ENCODE measurements at regions not wholly inside any gene's neighbourhood (a gene's known extent, or its start where the extent isn't known, plus 50 kb on each side); places are given as distances from the start of the nearest gene placed in this dataset.

- H3K4me3 Mint-ChIP-seq (ENCODE audit: unreplicated experiment) = no peak overlapping the region
- H3K27me3 Mint-ChIP-seq (ENCODE audit: unreplicated experiment) = no peaks in the 10 kb centered on the region
- H3K9me3 Mint-ChIP-seq (ENCODE audit: unreplicated experiment) = no peaks in the 10 kb centered on the region
- TF ChIP-seq CTCF (IDR thresholded peaks at IDR 0.05; ENCODE audit: unreplicated experiment) = no peak
- H3K4me1 Mint-ChIP-seq (ENCODE audit: unreplicated experiment) = no peaks in the 10 kb centered on the region
- H3K36me3 Mint-ChIP-seq (ENCODE audit: low read depth, unreplicated experiment) = no peaks in the 10 kb centered on the region
- H3K27ac Mint-ChIP-seq (ENCODE audit: unreplicated experiment) = no peak overlapping the region
- DNase-seq (ENCODE audit: low spot score) = no peak
Measured at GRCh38 chr4:148704291-148704690, 262.1 kb upstream of the NR3C2 start.

DNA sequence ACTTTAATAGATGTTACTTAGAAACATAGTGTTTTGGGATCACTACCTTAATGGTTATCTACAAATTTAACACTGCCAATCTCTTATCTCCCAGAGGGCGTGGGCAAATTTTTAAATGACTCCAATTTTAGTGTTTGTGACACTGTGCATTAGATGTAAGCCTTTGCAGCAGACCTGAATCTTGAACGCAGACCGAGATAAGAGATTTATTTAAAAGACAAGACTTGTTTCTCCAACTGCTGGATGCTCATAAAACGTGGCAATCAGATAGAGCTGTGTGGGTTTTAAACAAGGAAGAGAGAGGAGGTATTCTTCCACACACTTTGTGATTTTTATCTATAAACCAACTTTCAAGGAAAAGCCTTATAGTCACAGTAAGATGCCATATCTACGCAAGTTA is 252.5 kb upstream of the NR3C2 start:
- no peak overlapping the region for H3K27ac Mint-ChIP-seq (ENCODE audit: unreplicated experiment)

DNA sequence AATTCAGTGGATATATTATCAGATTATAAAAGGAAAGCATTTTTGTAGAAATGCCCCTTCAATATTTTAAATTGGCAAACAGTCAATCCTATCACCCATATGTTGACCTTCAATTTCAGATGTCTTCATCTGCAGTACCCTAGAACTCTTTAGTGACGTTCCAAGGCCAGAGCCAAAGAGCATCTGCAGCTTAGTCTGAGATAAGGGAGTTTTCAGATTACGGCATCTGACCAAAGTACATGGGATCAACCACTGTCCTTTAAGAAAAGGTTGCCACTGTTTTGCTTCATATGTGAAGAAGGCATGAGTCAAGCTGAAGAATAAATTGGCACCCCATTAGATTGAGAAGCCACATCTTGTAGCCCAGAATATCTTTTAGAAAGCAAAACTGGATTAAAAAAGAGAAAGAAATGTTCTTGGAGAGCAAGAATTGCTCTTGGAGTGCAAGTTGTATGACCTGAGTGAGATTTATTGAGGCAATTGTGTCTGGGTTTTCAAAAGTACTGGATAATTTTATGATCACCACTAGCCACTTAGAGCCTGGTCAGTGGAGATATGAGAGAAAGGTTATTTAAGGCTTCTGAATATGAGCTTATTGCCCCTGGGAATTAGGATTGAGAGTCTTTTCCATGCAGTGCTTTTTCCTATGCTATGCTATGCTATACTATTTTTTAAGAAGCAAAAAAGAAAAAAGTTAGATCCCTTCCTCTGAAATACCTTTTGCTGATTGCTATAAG is 251.9 kb upstream of the NR3C2 start:
- Mint-ChIP-seq H3K27me3 (ENCODE audit: unreplicated experiment) (no peaks in the 10 kb centered on the region), H3K9me3 (ENCODE audit: unreplicated experiment) (no peaks in the 10 kb centered on the region), H3K4me1 (ENCODE audit: unreplicated experiment) (no peaks in the 10 kb centered on the region), H3K4me3 (ENCODE audit: unreplicated experiment) (no peak overlapping the region), H3K27ac (ENCODE audit: unreplicated experiment) (no peak overlapping the region), H3K36me3 (ENCODE audit: low read depth, unreplicated experiment) (no peaks in the 10 kb centered on the region)
- no peak for TF ChIP-seq CTCF (IDR thresholded peaks at IDR 0.05; ENCODE audit: unreplicated experiment)
- no peak for DNase-seq (ENCODE audit: low spot score)

More for the DNA sequence above, 252.5 kb upstream of the NR3C2 start:
- H3K27me3 Mint-ChIP-seq (ENCODE audit: unreplicated experiment) = no peaks in the 10 kb centered on the region
- H3K4me1 Mint-ChIP-seq (ENCODE audit: unreplicated experiment) = no peaks in the 10 kb centered on the region
- no peaks in the 10 kb centered on the region for H3K36me3 Mint-ChIP-seq (ENCODE audit: low read depth, unreplicated experiment)
- H3K4me3 Mint-ChIP-seq (ENCODE audit: unreplicated experiment) = no peak overlapping the region
- TF ChIP-seq CTCF (IDR thresholded peaks at IDR 0.05; ENCODE audit: unreplicated experiment) = no peak
- H3K9me3 Mint-ChIP-seq (ENCODE audit: unreplicated experiment) = no peaks in the 10 kb centered on the region
- DNase-seq (ENCODE audit: low spot score) = no peak

- H3K9me3 Mint-ChIP-seq (ENCODE audit: unreplicated experiment) = no peaks in the 10 kb centered on the region
- no peaks in the 10 kb centered on the region for H3K36me3 Mint-ChIP-seq (ENCODE audit: low read depth, unreplicated experiment)
- H3K4me3 Mint-ChIP-seq (ENCODE audit: unreplicated experiment) = no peak overlapping the region
- H3K27me3 Mint-ChIP-seq (ENCODE audit: unreplicated experiment) = no peaks in the 10 kb centered on the region
- no peaks in the 10 kb centered on the region for H3K4me1 Mint-ChIP-seq (ENCODE audit: unreplicated experiment)
- H3K27ac Mint-ChIP-seq (ENCODE audit: unreplicated experiment) = no peak overlapping the region
- TF ChIP-seq CTCF (IDR thresholded peaks at IDR 0.05; ENCODE audit: unreplicated experiment) = no peak
- no peak for DNase-seq (ENCODE audit: low spot score)
Measured at GRCh38 chr4:148692242-148692641, 250.0 kb upstream of the NR3C2 start.

- Mint-ChIP-seq H3K27ac (ENCODE audit: unreplicated experiment) (no peak overlapping the region), H3K27me3 (ENCODE audit: unreplicated experiment) (peaks cover 3% of the 10 kb centered on the region), H3K9me3 (ENCODE audit: unreplicated experiment) (no peaks in the 10 kb centered on the region), H3K4me3 (ENCODE audit: unreplicated experiment) (no peak overlapping the region), H3K36me3 (ENCODE audit: low read depth, unreplicated experiment) (no peaks in the 10 kb centered on the region), H3K4me1 (ENCODE audit: unreplicated experiment) (no peaks in the 10 kb centered on the region)
- no peak for TF ChIP-seq CTCF (IDR thresholded peaks at IDR 0.05; ENCODE audit: unreplicated experiment)
- no peak for DNase-seq (ENCODE audit: low spot score)
Measured at GRCh38 chr4:148686449-148686848, 244.2 kb upstream of the NR3C2 start.

All from endothelial cell (in vitro differentiated cells).